ENCODE measurements at regions not wholly inside any gene's neighbourhood (a gene's known extent, or its start where the extent isn't known, plus 50 kb on each side); places are given as distances from the start of the nearest gene placed in this dataset.

GRCh38 chr18:46243673-46244072 is 139.5 kb downstream of the HAUS1 start:
- Mint-ChIP-seq H3K27me3 (no peaks in the 10 kb centered on the region), H3K36me3 (peaks cover 14% of the 10 kb centered on the region), H3K4me1 (peaks cover 33 to 57% (median 39%) of the 10 kb centered on the region in 4 donors), H3K27ac (no peak overlapping the region), H3K9me3 (no peaks in the 10 kb centered on the region), H3K4me3 (no peak overlapping the region)
- Histone ChIP-seq H3K27me3 (ENCODE audit: control insufficient read depth, insufficient read depth, low read length) (no peaks in the 10 kb centered on the region), H3K9me3 (ENCODE audit: control insufficient read depth in 2 of 2, low read length in 2 of 2) (no peaks in the 10 kb centered on the region), H3K4me1 (ENCODE audit: control insufficient read depth, insufficient read depth, low read length, poor library complexity, severe bottlenecking) (peaks cover 4% of the 10 kb centered on the region), H3K36me3 (ENCODE audit: control insufficient read depth, insufficient read depth, low read length) (peaks cover 3% of the 10 kb centered on the region), H3K27ac (ENCODE audit: insufficient read depth, low read length, poor library complexity, severe bottlenecking) (no peak overlapping the region), H3K4me3 (ENCODE audit: low read depth, low read length) (no peak overlapping the region)
- ATAC-seq (ENCODE audit: low read depth in 2 of 2) (no peak), DNase-seq (no peak)

GRCh38 chr18:46246101-46246500 is 141.9 kb downstream of the HAUS1 start:
- Histone ChIP-seq H3K9me3 (ENCODE audit: control insufficient read depth in 2 of 2, low read length in 2 of 2) (no peaks in the 10 kb centered on the region), H3K27me3 (ENCODE audit: control insufficient read depth, insufficient read depth, low read length) (no peaks in the 10 kb centered on the region), H3K4me1 (ENCODE audit: control insufficient read depth, insufficient read depth, low read length, poor library complexity, severe bottlenecking) (peaks cover 24% of the 10 kb centered on the region), H3K27ac (ENCODE audit: insufficient read depth, low read length, poor library complexity, severe bottlenecking) (no peak overlapping the region), H3K4me3 (ENCODE audit: low read depth, low read length) (no peak overlapping the region), H3K36me3 (ENCODE audit: control insufficient read depth, insufficient read depth, low read length) (no peaks in the 10 kb centered on the region)
- Mint-ChIP-seq H3K27ac (peak overlapping the region; percentile 38 to 74 (median 50)), H3K4me1 (peaks cover 25 to 64% (median 51%) of the 10 kb centered on the region in 4 donors), H3K4me3 (peak overlapping the region in 1 of 4 donors; percentile 43), H3K27me3 (no peaks in the 10 kb centered on the region), H3K9me3 (peaks cover 0 to 2% (median 0%) of the 10 kb centered on the region in 7 donors), H3K36me3 (peaks cover 9% of the 10 kb centered on the region)
- DNase-seq (no peak), ATAC-seq (ENCODE audit: low read depth in 2 of 2) (no peak)

GRCh38 chr18:46247942-46248341 is 143.8 kb downstream of the HAUS1 start:
- H3K27ac Mint-ChIP-seq, result peak overlapping the region; percentile 92 to 100 (median 93)
- DNase-seq, result no peak
- Histone ChIP-seq H3K4me1 (ENCODE audit: control insufficient read depth, insufficient read depth, low read length, poor library complexity, severe bottlenecking) (peaks cover 27% of the 10 kb centered on the region), H3K4me3 (ENCODE audit: low read depth, low read length) (no peak overlapping the region), H3K27ac (ENCODE audit: insufficient read depth, low read length, poor library complexity, severe bottlenecking) (no peak overlapping the region), H3K9me3 (ENCODE audit: control insufficient read depth in 2 of 2, low read length in 2 of 2) (no peaks in the 10 kb centered on the region), H3K36me3 (ENCODE audit: control insufficient read depth, insufficient read depth, low read length) (no peaks in the 10 kb centered on the region), H3K27me3 (ENCODE audit: control insufficient read depth, insufficient read depth, low read length) (no peaks in the 10 kb centered on the region)
- peaks cover 0 to 2% (median 0%) of the 10 kb centered on the region in 7 donors for H3K9me3 Mint-ChIP-seq
- peaks cover 27 to 69% (median 56%) of the 10 kb centered on the region in 4 donors for H3K4me1 Mint-ChIP-seq
- H3K27me3 Mint-ChIP-seq, result no peaks in the 10 kb centered on the region
- H3K36me3 Mint-ChIP-seq, result peaks cover 9% of the 10 kb centered on the region
- ATAC-seq (ENCODE audit: low read depth in 2 of 2), result no peak
- peak overlapping the region in 3 of 4 donors; percentile 47 to 60 (median 53) for H3K4me3 Mint-ChIP-seq

- Mint-ChIP-seq H3K4me3 (peak overlapping the region; percentile 83 to 94 (median 85)), H3K4me1 (peaks cover 30 to 67% (median 55%) of the 10 kb centered on the region in 4 donors), H3K27me3 (no peaks in the 10 kb centered on the region), H3K27ac (peak overlapping the region; percentile 93 to 99 (median 96)), H3K9me3 (peaks cover 0 to 2% (median 0%) of the 10 kb centered on the region in 7 donors), H3K36me3 (peaks cover 15% of the 10 kb centered on the region)
- Histone ChIP-seq H3K9me3 (ENCODE audit: control insufficient read depth in 2 of 2, low read length in 2 of 2) (no peaks in the 10 kb centered on the region), H3K4me1 (ENCODE audit: control insufficient read depth, insufficient read depth, low read length, poor library complexity, severe bottlenecking) (peaks cover 27% of the 10 kb centered on the region), H3K27me3 (ENCODE audit: control insufficient read depth, insufficient read depth, low read length) (no peaks in the 10 kb centered on the region), H3K4me3 (ENCODE audit: low read depth, low read length) (peak overlapping the region; percentile 85), H3K27ac (ENCODE audit: insufficient read depth, low read length, poor library complexity, severe bottlenecking) (peak overlapping the region; percentile 91), H3K36me3 (ENCODE audit: control insufficient read depth, insufficient read depth, low read length) (peaks cover 18% of the 10 kb centered on the region)
- DNase-seq, result peak; percentile 45 to 95 (median 80)
- ATAC-seq (ENCODE audit: low read depth in 2 of 2), result peak; percentile 93 to 95
Observed at GRCh38 chr18:46250084-46250811, 146.1 kb downstream of the HAUS1 start.

- Histone ChIP-seq H3K36me3 (ENCODE audit: control insufficient read depth, insufficient read depth, low read length) (peaks cover 19% of the 10 kb centered on the region), H3K27me3 (ENCODE audit: control insufficient read depth, insufficient read depth, low read length) (no peaks in the 10 kb centered on the region), H3K27ac (ENCODE audit: insufficient read depth, low read length, poor library complexity, severe bottlenecking) (peak overlapping the region; percentile 91), H3K9me3 (ENCODE audit: control insufficient read depth in 2 of 2, low read length in 2 of 2) (no peaks in the 10 kb centered on the region), H3K4me1 (ENCODE audit: control insufficient read depth, insufficient read depth, low read length, poor library complexity, severe bottlenecking) (peaks cover 27% of the 10 kb centered on the region), H3K4me3 (ENCODE audit: low read depth, low read length) (peak overlapping the region; percentile 85)
- Mint-ChIP-seq H3K27me3 (no peaks in the 10 kb centered on the region), H3K27ac (peak overlapping the region; percentile 93 to 99 (median 96)), H3K4me1 (peaks cover 28 to 65% (median 52%) of the 10 kb centered on the region in 4 donors), H3K4me3 (peak overlapping the region; percentile 83 to 94 (median 85)), H3K36me3 (peaks cover 18% of the 10 kb centered on the region), H3K9me3 (peaks cover 0 to 2% (median 0%) of the 10 kb centered on the region in 7 donors)
- ATAC-seq (ENCODE audit: low read depth in 2 of 2), result no peak
- DNase-seq, result no peak
Observed at GRCh38 chr18:46250812-46251173, 146.6 kb downstream of the HAUS1 start.

GRCh38 chr18:46252759-46253158 is 148.6 kb downstream of the HAUS1 start:
- Mint-ChIP-seq H3K4me3 (no peak overlapping the region), H3K27me3 (no peaks in the 10 kb centered on the region)

GRCh38 chr18:46253498-46253897 is 149.3 kb downstream of the HAUS1 start:
- Mint-ChIP-seq H3K9me3 (peaks cover 0 to 2% (median 0%) of the 10 kb centered on the region in 7 donors), H3K4me3 (no peak overlapping the region), H3K4me1 (peaks cover 33 to 60% (median 50%) of the 10 kb centered on the region in 4 donors), H3K36me3 (peaks cover 30% of the 10 kb centered on the region), H3K27me3 (no peaks in the 10 kb centered on the region), H3K27ac (peak overlapping the region in 2 of 3 donors; percentile 59 to 86)
- peaks cover 23% of the 10 kb centered on the region for H3K4me1 ChIP-seq (ENCODE audit: control insufficient read depth, insufficient read depth, low read length, poor library complexity, severe bottlenecking)
- ATAC-seq (ENCODE audit: low read depth in 2 of 2) (no peak), DNase-seq (no peak)
- no peak overlapping the region for H3K27ac ChIP-seq (ENCODE audit: insufficient read depth, low read length, poor library complexity, severe bottlenecking)
- H3K27me3 ChIP-seq (ENCODE audit: control insufficient read depth, insufficient read depth, low read length), result no peaks in the 10 kb centered on the region
- no peak overlapping the region for H3K4me3 ChIP-seq (ENCODE audit: low read depth, low read length)
- peaks cover 31% of the 10 kb centered on the region for H3K36me3 ChIP-seq (ENCODE audit: control insufficient read depth, insufficient read depth, low read length)
- no peaks in the 10 kb centered on the region for H3K9me3 ChIP-seq (ENCODE audit: control insufficient read depth in 2 of 2, low read length in 2 of 2)

More at GRCh38 chr18:46252759-46253158, 148.6 kb downstream of the HAUS1 start:
- H3K36me3 ChIP-seq (ENCODE audit: control insufficient read depth, insufficient read depth, low read length), result peaks cover 31% of the 10 kb centered on the region
- no peaks in the 10 kb centered on the region for H3K27me3 ChIP-seq (ENCODE audit: control insufficient read depth, insufficient read depth, low read length)
- H3K9me3 Mint-ChIP-seq, result peaks cover 0 to 2% (median 0%) of the 10 kb centered on the region in 7 donors
- DNase-seq, result no peak
- H3K27ac ChIP-seq (ENCODE audit: insufficient read depth, low read length, poor library complexity, severe bottlenecking), result no peak overlapping the region
- no peak overlapping the region for H3K4me3 ChIP-seq (ENCODE audit: low read depth, low read length)
- ATAC-seq (ENCODE audit: low read depth in 2 of 2), result no peak
- peaks cover 35% of the 10 kb centered on the region for H3K36me3 Mint-ChIP-seq
- H3K9me3 ChIP-seq (ENCODE audit: control insufficient read depth in 2 of 2, low read length in 2 of 2), result no peaks in the 10 kb centered on the region
- H3K4me1 ChIP-seq (ENCODE audit: control insufficient read depth, insufficient read depth, low read length, poor library complexity, severe bottlenecking), result peaks cover 27% of the 10 kb centered on the region
- peaks cover 38 to 65% (median 56%) of the 10 kb centered on the region in 4 donors for H3K4me1 Mint-ChIP-seq
- peak overlapping the region; percentile 39 to 86 (median 59) for H3K27ac Mint-ChIP-seq

Measured in CD4-positive, CD25-positive, alpha-beta regulatory T cell (primary cell).